Endothelial cell (in vitro differentiated cells): ENCODE measurements at regions not wholly inside any gene's neighbourhood (a gene's known extent, or its start where the extent isn't known, plus 50 kb on each side); places are given as distances from the start of the nearest gene placed in this dataset.

ENCODE experiments used
- DNase-seq: peaks from one replicate; pipeline ENCODE4 v3.0.0; 2021; ENCODE audit warnings: low spot score
- H3K27ac Mint-ChIP-seq: one replicate; pipeline ENCODE4 v1.8.0; 2021; ENCODE audit warnings: mixed read lengths, inconsistent platforms; ENCODE audit not compliant: unreplicated experiment
- H3K27me3 Mint-ChIP-seq: one replicate; pipeline ENCODE4 v1.8.0; 2021; ENCODE audit warnings: mild to moderate bottlenecking, moderate library complexity, mixed read lengths, inconsistent platforms; ENCODE audit not compliant: unreplicated experiment
- H3K36me3 Mint-ChIP-seq: one replicate; pipeline ENCODE4 v1.8.0; 2021; ENCODE audit warnings: mild to moderate bottlenecking, low read depth, mixed read lengths, inconsistent platforms; ENCODE audit not compliant: unreplicated experiment
- H3K4me1 Mint-ChIP-seq: one replicate; pipeline ENCODE4 v1.8.0; 2021; ENCODE audit warnings: mild to moderate bottlenecking, mixed read lengths, inconsistent platforms; ENCODE audit not compliant: unreplicated experiment
- H3K4me3 Mint-ChIP-seq: one replicate; pipeline ENCODE4 v1.8.0; 2021; ENCODE audit warnings: mild to moderate bottlenecking, mixed read lengths, inconsistent platforms; ENCODE audit not compliant: unreplicated experiment
- H3K9me3 Mint-ChIP-seq: one replicate; pipeline ENCODE4 v1.8.0; 2021; ENCODE audit warnings: mixed read lengths, inconsistent platforms; ENCODE audit not compliant: unreplicated experiment
- CTCF ChIP-seq: fragments of 200-600 bp; sonication (generic); IDR thresholded peaks from one replicate; pipeline ENCODE4 v1.5.0; 2021; ENCODE audit warnings: antibody characterized with exemption; ENCODE audit not compliant: unreplicated experiment

GRCh38 chr11:134716582-134716981, 304.5 kb upstream of the B3GAT1 start:
- H3K27ac Mint-ChIP-seq = no peak overlapping the region
- no peaks in the 10 kb centered on the region for H3K36me3 Mint-ChIP-seq

GRCh38 chr11:134714021-134714656, 302.1 kb upstream of the B3GAT1 start:
- Mint-ChIP-seq H3K9me3 (no peaks in the 10 kb centered on the region), H3K27ac (no peak overlapping the region), H3K4me3 (no peak overlapping the region), H3K4me1 (peaks cover 11% of the 10 kb centered on the region), H3K36me3 (no peaks in the 10 kb centered on the region), H3K27me3 (peaks cover 3% of the 10 kb centered on the region)
- no peak for DNase-seq
- TF ChIP-seq CTCF = no peak

More at GRCh38 chr11:134716582-134716981, 304.5 kb upstream of the B3GAT1 start:
- Mint-ChIP-seq H3K27me3 (peaks cover 3% of the 10 kb centered on the region), H3K4me3 (no peak overlapping the region), H3K9me3 (no peaks in the 10 kb centered on the region), H3K4me1 (peaks cover 11% of the 10 kb centered on the region)
- no peak for TF ChIP-seq CTCF
- no peak for DNase-seq

- no peaks in the 10 kb centered on the region for H3K36me3 Mint-ChIP-seq
- no peaks in the 10 kb centered on the region for H3K9me3 Mint-ChIP-seq
- no peak overlapping the region for H3K27ac Mint-ChIP-seq
- no peak for DNase-seq
- no peak for TF ChIP-seq CTCF
- H3K27me3 Mint-ChIP-seq = peaks cover 3% of the 10 kb centered on the region
- no peak overlapping the region for H3K4me3 Mint-ChIP-seq
- peaks cover 11% of the 10 kb centered on the region for H3K4me1 Mint-ChIP-seq
Measured at GRCh38 chr11:134712228-134713145, 300.4 kb upstream of the B3GAT1 start.

GRCh38 chr11:134711588-134711987, 299.5 kb upstream of the B3GAT1 start:
- peaks cover 11% of the 10 kb centered on the region for H3K4me1 Mint-ChIP-seq

More at GRCh38 chr11:134711588-134711987, 299.5 kb upstream of the B3GAT1 start:
- Mint-ChIP-seq H3K27me3 (no peaks in the 10 kb centered on the region), H3K4me3 (no peak overlapping the region), H3K36me3 (no peaks in the 10 kb centered on the region), H3K9me3 (no peaks in the 10 kb centered on the region), H3K27ac (no peak overlapping the region)
- no peak for TF ChIP-seq CTCF
- DNase-seq = no peak
